GM10248 (cell line): ENCODE measurements at regions not wholly inside any gene's neighbourhood (a gene's known extent, or its start where the extent isn't known, plus 50 kb on each side); places are given as distances from the start of the nearest gene placed in this dataset.

Source experiments
- CTCF ChIA-PET: fragments of 300-600 bp; sonication (Branson Sonifier 250); formaldehyde crosslinking; extraction: SDS; loops from one replicate; lab custom pipeline; 2021; ENCODE audit warnings: antibody characterized with exemption; lab: Yijun Ruan, JAX
- POLR2A ChIA-PET: fragments of 350-650 bp; sonication (Branson Sonifier 250); formaldehyde crosslinking; extraction: SDS; loops from one replicate; lab custom pipeline; 2020; ENCODE audit warnings: antibody characterized with exemption; lab: Yijun Ruan, JAX
- DNase-seq: peaks from one replicate; pipeline ENCODE4 v3.0.0; 2012; ENCODE audit errors: extremely low spot score
- TF ChIP-seq, protein P1 (sequence below): IDR thresholded peaks from 2 replicates; pipeline ENCODE4 v1.5.1; 2012; ENCODE audit warnings: mild to moderate bottlenecking, low read depth; ENCODE audit errors: extremely low read depth, missing control alignments, control extremely low read depth

DNA sequence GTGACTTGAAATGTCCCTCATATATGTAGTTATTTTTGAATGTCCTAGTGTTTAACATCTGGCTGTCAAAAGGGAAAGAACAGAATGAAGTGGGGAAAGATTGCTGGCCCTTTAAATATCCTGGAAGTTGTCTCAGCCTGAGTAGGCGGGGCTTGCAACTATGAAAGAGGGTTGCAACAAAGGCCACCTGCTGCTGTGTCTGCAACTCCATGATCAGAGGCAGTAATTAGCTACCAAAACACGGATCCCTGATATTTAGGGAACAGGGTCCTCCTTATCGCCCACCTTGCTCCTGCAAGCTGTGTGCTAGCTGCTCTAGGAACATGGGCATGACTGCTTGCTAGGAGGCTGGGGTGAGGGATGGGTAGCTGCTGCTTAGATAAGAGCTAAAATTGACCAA is 100.2 kb upstream of the CFAP20DC start:
- POLR2A ChIA-PET: no interaction called here
- CTCF ChIA-PET: no interaction called here
- no peak for DNase-seq
- TF ChIP-seq, protein P1, sequence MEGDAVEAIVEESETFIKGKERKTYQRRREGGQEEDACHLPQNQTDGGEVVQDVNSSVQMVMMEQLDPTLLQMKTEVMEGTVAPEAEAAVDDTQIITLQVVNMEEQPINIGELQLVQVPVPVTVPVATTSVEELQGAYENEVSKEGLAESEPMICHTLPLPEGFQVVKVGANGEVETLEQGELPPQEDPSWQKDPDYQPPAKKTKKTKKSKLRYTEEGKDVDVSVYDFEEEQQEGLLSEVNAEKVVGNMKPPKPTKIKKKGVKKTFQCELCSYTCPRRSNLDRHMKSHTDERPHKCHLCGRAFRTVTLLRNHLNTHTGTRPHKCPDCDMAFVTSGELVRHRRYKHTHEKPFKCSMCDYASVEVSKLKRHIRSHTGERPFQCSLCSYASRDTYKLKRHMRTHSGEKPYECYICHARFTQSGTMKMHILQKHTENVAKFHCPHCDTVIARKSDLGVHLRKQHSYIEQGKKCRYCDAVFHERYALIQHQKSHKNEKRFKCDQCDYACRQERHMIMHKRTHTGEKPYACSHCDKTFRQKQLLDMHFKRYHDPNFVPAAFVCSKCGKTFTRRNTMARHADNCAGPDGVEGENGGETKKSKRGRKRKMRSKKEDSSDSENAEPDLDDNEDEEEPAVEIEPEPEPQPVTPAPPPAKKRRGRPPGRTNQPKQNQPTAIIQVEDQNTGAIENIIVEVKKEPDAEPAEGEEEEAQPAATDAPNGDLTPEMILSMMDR: no peak

DNA sequence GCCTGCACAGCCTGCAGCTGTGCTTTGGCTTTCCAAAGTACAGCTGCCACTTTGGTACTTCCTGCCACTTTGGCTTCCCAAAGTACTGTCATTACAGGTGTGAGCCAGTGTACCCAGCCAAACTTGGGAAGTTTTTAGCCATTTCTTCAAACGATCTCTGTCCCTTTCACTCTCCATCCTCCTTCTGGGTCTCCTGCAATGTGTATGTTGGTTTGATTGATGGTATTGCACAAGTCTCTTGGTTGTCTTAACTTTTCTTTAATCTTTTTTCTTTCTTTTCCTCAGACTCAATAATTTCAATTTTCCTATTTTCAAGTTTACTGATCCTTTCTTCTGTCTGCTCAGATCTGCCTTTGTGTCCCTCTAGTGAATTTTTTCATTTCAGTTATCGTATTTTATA is 99.3 kb upstream of the CFAP20DC start:
- POLR2A ChIA-PET: no interaction called here
- TF ChIP-seq, protein P1: no peak
- CTCF ChIA-PET: no interaction called here
- DNase-seq: no peak

DNA sequence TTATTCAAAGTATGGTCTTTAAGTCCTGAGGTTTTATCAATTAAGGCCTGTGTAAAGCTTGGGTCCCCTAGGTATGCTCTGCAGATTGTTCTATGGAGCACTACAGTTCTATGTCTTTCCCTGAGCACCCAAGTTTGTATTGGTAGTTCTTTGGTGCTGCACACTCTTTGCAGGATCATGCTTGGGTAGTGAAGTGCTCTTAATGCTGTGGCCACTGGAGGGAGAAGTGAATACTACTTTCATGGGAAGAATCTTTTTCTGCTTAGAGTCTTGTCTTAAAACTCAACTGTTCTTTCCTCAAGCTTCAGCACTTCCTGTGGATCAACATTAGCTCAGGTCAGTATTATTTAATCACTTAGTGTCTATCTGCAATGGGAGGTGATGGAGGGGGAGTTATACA is 93.6 kb upstream of the CFAP20DC start:
- TF ChIP-seq, protein P1: no peak
- no peak for DNase-seq
- ChIA-PET POLR2A (no interaction called here), CTCF (no interaction called here)

DNA sequence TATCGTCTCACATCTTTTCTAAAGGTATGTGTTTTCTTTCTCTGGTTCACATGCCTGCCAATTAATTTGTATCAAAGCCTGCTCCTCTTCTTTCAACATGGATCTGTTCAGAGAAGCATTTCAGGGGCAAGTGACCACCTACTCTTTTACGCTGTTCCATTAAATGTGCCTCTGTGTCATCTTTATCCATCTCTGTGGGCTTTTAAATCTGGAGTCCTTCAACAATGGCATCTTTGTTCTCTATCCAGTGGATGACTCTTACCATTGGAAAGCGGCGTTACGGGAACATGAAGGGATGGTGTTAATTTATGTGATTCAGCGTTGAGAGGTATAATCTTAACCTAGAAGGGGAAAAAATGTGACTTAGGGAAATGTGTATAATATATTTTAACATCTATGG is 92.7 kb upstream of the CFAP20DC start:
- DNase-seq: no peak
- TF ChIP-seq, protein P1: no peak
- CTCF ChIA-PET: interaction anchor here (1.3 kb wide), 1 partner anchor 28 kb away, joined by 3 read pairs; no protein-coding TSS in a partner anchor
- POLR2A ChIA-PET: no interaction called here

DNA sequence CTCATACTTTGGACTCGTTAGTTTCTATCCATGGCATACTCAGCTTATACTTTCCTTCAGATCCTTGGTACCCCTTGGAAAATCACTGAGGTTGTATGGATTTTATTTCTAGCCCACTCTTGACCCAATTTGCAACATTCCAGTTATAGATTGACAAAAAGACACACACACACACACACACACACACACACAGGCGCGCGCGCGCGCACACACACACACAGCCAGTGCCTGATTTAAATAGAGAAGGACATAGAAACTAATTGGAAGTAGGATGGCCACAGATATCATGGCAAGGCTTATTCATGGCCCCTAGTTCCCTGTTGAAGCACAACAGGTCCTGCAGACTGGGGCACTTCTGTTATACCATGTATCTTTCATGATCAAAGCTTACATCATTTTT is 89.1 kb upstream of the CFAP20DC start:
- TF ChIP-seq, protein P1: no peak
- ChIA-PET CTCF (no interaction called here), POLR2A (no interaction called here)
- no peak for DNase-seq

DNA sequence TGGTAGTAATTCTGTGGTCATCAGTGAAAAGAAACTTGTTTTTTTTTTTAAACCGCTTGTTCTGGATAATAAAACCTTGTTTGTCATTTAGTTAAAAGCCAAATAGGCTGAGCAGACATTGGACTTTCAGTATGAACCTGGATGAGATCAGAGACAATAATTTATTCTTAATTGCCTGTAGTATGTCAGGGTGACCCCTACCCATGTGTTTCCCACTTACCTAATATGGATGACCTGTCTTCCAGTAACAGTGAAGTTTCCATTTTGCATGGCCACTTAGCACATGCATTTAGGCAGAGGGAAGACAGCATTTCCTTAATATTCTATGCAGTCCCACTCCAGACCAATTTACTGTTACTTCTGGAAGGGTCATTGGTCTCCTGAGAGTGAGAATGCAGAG is 87.6 kb upstream of the CFAP20DC start:
- DNase-seq: no peak
- TF ChIP-seq, protein P1: no peak
- ChIA-PET CTCF (no interaction called here), POLR2A (no interaction called here)

DNA sequence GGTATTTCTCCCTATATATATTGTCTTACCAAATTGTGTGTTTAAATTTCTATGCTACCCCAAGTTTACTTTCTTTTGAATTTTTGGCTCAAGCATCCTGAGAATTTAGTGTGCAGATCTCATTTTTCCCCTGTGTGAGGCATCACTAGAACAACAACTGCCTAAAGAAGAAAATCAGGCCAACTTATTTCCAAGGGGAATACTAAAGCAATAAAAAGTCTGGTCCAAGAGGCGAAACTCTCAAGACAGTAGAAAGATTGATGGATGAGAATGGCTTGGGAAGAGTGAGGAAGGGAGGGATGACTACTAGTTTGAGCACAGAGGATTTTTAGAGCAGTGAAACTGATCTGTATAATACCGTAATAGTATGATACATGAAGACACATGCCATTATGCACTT is 86.3 kb upstream of the CFAP20DC start:
- CTCF ChIA-PET: no interaction called here
- POLR2A ChIA-PET: no interaction called here
- TF ChIP-seq, protein P1: no peak
- DNase-seq: no peak
